A549 (cell line): ENCODE measurements at regions not wholly inside any gene's neighbourhood (a gene's known extent, or its start where the extent isn't known, plus 50 kb on each side); places are given as distances from the start of the nearest gene placed in this dataset.

ENCODE experiments used
- ATAC-seq, 2 experiments: fragments of 200-7000 bp in 1 of 2; fragments of >200 bp in 1 of 2; cut with Nextera tagmentation in 1 of 2; cut with Tn5 transposase in 1 of 2; 3 replicates each; pipeline versions ENCODE4 v1.8.0 to v1.9.1; 2018 to 2020; ENCODE audit warnings: mild to moderate bottlenecking in 1 of 2, moderate library complexity in 1 of 2
- CTCF ChIA-PET: fragments of 300-600 bp; sonication (Branson Sonifier 250); formaldehyde crosslinking; extraction: SDS; loops from one replicate; lab custom pipeline; 2021; ENCODE audit warnings: antibody characterized with exemption, inconsistent platforms; lab: Yijun Ruan, JAX
- POLR2A ChIA-PET: fragments of 350-600 bp; formaldehyde crosslinking; extraction: SDS; loops from one replicate; lab custom pipeline; 2021; ENCODE audit warnings: antibody characterized with exemption, inconsistent platforms; lab: Yijun Ruan, JAX
- DNase-seq, 2 experiments: peaks; one replicate each; pipeline versions ENCODE4 v3.0.0 to v3.0.0-alpha.2; 2011 to 2016; ENCODE audit warnings: low read depth in 1 of 2, low spot score in 1 of 2
- FAIRE-seq: peaks from 2 replicates; lab custom pipeline; 2011; peaks lifted over from hg19 to GRCh38; lab: Jason Lieb, UNC
- H3K27ac ChIP-seq, 2 experiments: fragments of >200 bp; sonication (Bioruptor Twin); formaldehyde crosslinking; 3 replicates each; pipeline ENCODE4 v1.5.1; 2016 to 2017
- H3K4me1 ChIP-seq: fragments of >200 bp; sonication (Bioruptor Twin); formaldehyde crosslinking; 3 replicates; pipeline ENCODE4 v1.6.1; 2016
- H3K4me2 ChIP-seq: fragments of >200 bp; sonication (Bioruptor Twin); formaldehyde crosslinking; 3 replicates; pipeline ENCODE4 v1.6.1; 2016
- H3K4me3 ChIP-seq: fragments of >200 bp; sonication (Bioruptor Twin); formaldehyde crosslinking; 3 replicates; pipeline ENCODE4 v1.5.1; 2016
- H3K9me3 ChIP-seq: fragments of >200 bp; sonication (Bioruptor Twin); formaldehyde crosslinking; 3 replicates; pipeline ENCODE4 v1.6.1; 2016
- BHLHE40 ChIP-seq: IDR thresholded peaks from 2 replicates; pipeline ENCODE4 v1.6.1; 2012; ENCODE audit warnings: low read depth, low read length, inconsistent platforms
- CEBPB ChIP-seq, 2 experiments: fragments of >200 bp in 1 of 2; sonication (Bioruptor Twin) in 1 of 2; formaldehyde crosslinking in 1 of 2; IDR thresholded peaks; 2 replicates each; pipeline ENCODE4 v1.6.1; 2012 to 2016
- E2F6 ChIP-seq: IDR thresholded peaks from 2 replicates; pipeline ENCODE4 v1.6.1; 2012; ENCODE audit warnings: low read depth, borderline replicate concordance
- EHF ChIP-seq: fragments of 250-450 bp; sonication (Bioruptor Pico); IDR thresholded peaks from 2 replicates; pipeline ENCODE4 v1.5.0; 2020; ENCODE audit warnings: mild to moderate bottlenecking
- ESRRA ChIP-seq: fragments of 150-350 bp; IDR thresholded peaks from 2 replicates; pipeline ENCODE4 v1.6.1; 2014; ENCODE audit warnings: mild to moderate bottlenecking, low read length, borderline replicate concordance
- FOSB ChIP-seq: fragments of 250-450 bp; sonication (Bioruptor Pico); IDR thresholded peaks from 2 replicates; pipeline ENCODE4 v1.5.0; 2020; ENCODE audit warnings: mild to moderate bottlenecking, moderate library complexity
- FOXS1 ChIP-seq: fragments of 250-450 bp; sonication (Bioruptor Pico); IDR thresholded peaks from 2 replicates; pipeline ENCODE4 v1.5.0; 2020; ENCODE audit warnings: mild to moderate bottlenecking, moderate library complexity
- GATA3 ChIP-seq: IDR thresholded peaks from 2 replicates; pipeline ENCODE4 v1.6.1; 2012; ENCODE audit warnings: borderline replicate concordance
- HDAC2 ChIP-seq: fragments of 200-600 bp; sonication (generic); IDR thresholded peaks from 2 replicates; pipeline ENCODE4 v1.6.1; 2016
- HOXA7 ChIP-seq: fragments of 250-450 bp; sonication (Bioruptor Pico); IDR thresholded peaks from 2 replicates; pipeline ENCODE4 v1.5.0; 2020; ENCODE audit warnings: mild to moderate bottlenecking, moderate library complexity
- HOXB13 ChIP-seq: fragments of 250-450 bp; sonication (Bioruptor Pico); IDR thresholded peaks from 2 replicates; pipeline ENCODE4 v1.5.0; 2020; ENCODE audit warnings: low read depth, mild to moderate bottlenecking, moderate library complexity
- KDM1A ChIP-seq: fragments of 200-600 bp; sonication (generic); IDR thresholded peaks from 2 replicates; pipeline ENCODE4 v1.6.1; 2016; ENCODE audit warnings: low read depth, mild to moderate bottlenecking
- KDM5A ChIP-seq: fragments of 200-600 bp; sonication (generic); IDR thresholded peaks from 2 replicates; pipeline ENCODE4 v1.6.1; 2016; ENCODE audit warnings: antibody characterized with exemption, mild to moderate bottlenecking
- MAFK ChIP-seq: fragments of 450-650 bp; IDR thresholded peaks from 2 replicates; pipeline ENCODE4 v1.6.1; 2014; ENCODE audit not compliant: partially characterized antibody
- MAX ChIP-seq: IDR thresholded peaks from 2 replicates; pipeline ENCODE4 v1.6.1; 2012
- RARB ChIP-seq: fragments of 250-450 bp; sonication (Bioruptor Pico); IDR thresholded peaks from 2 replicates; pipeline ENCODE4 v1.8.0; 2021; ENCODE audit warnings: mild to moderate bottlenecking, moderate library complexity
- RFX5 ChIP-seq: fragments of 450-650 bp; IDR thresholded peaks from 2 replicates; pipeline ENCODE4 v1.7.1; 2014; ENCODE audit warnings: antibody characterized with exemption, mild to moderate bottlenecking, moderate library complexity
- RNF2 ChIP-seq: fragments of 200-600 bp; sonication (generic); IDR thresholded peaks from 2 replicates; pipeline ENCODE4 v1.6.1; 2016; ENCODE audit warnings: low read depth, mild to moderate bottlenecking, antibody characterized with exemption, moderate library complexity, borderline replicate concordance
- SMC3 ChIP-seq: fragments of >200 bp; sonication (Bioruptor Twin); formaldehyde crosslinking; IDR thresholded peaks from 3 replicates; pipeline ENCODE4 v1.6.1; 2018; ENCODE audit warnings: inconsistent platforms
- TFCP2L1 ChIP-seq: fragments of 250-450 bp; sonication (Bioruptor Pico); IDR thresholded peaks from 2 replicates; pipeline ENCODE4 v1.5.0; 2021; ENCODE audit warnings: mild to moderate bottlenecking
- USF2 ChIP-seq: fragments of 450-650 bp; IDR thresholded peaks from 2 replicates; pipeline ENCODE4 v1.6.1; 2014; ENCODE audit warnings: antibody characterized with exemption
- ZFP36 ChIP-seq: fragments of 450-650 bp; IDR thresholded peaks from 2 replicates; pipeline ENCODE4 v1.6.1; 2014; ENCODE audit warnings: borderline replicate concordance; ENCODE audit not compliant: partially characterized antibody
- WGBS: methylation state at CpG from one replicate; pipeline ENCODE4 v1.1.6; 2017; ENCODE audit errors: missing lambda C conversion rate; 5-methylcytosine and 5-hydroxymethylcytosine counted together

- TF ChIP-seq SMC3: no peak
- TF ChIP-seq EHF (CRISPR knock-in tag): no peak
- no peak for TF ChIP-seq FOSB
- TF ChIP-seq RFX5: no peak
- no peak for TF ChIP-seq MAFK
- TF ChIP-seq, all 56 proteins: peak for 0
Measured at GRCh38 chr4:184887947-184888346, 62.2 kb upstream of the ACSL1 start (continued).

GRCh38 chr4:184889666-184890335, 64.0 kb upstream of the ACSL1 start:
- CTCF ChIA-PET: interaction anchor here (1.5 kb wide), 1 partner anchor 116 kb away, joined by 3 read pairs; no protein-coding TSS in a partner anchor
- DNase-seq (no peak), FAIRE-seq (no peak)

GRCh38 chr4:184890499-184890898, 64.7 kb upstream of the ACSL1 start:
- TF ChIP-seq TFCP2L1 (CRISPR knock-in tag) (no peak), RARB (CRISPR knock-in tag) (no peak), HDAC2 (no peak), KDM5A (no peak), ESRRA (no peak), MAX (no peak), FOXS1 (CRISPR knock-in tag) (no peak), GATA3 (no peak), ZFP36 (no peak), HOXB13 (no peak), EHF (CRISPR knock-in tag) (no peak), RNF2 (no peak), HOXA7 (CRISPR knock-in tag) (no peak), E2F6 (no peak), KDM1A (no peak), BHLHE40 (no peak), USF2 (no peak)
- FAIRE-seq: no peak
- no peak for DNase-seq
- H3K4me3 ChIP-seq: no peak overlapping the region
- ChIA-PET POLR2A (no interaction called here), CTCF (interaction anchor here (1.5 kb wide), 1 partner anchor 115 kb away, joined by 3 read pairs; no protein-coding TSS in a partner anchor)
- H3K4me1 ChIP-seq: no peaks in the 10 kb centered on the region
- no peak overlapping the region for H3K4me2 ChIP-seq
- H3K9me3 ChIP-seq: no peaks in the 10 kb centered on the region
- 63% methylated on average over 5 of the region's 5 CpGs for WGBS
- no peak overlapping the region for H3K27ac ChIP-seq
- no peak for ATAC-seq

More at GRCh38 chr4:184889666-184890335, 64.0 kb upstream of the ACSL1 start:
- 46% methylated on average over 12 of the region's 13 CpGs for WGBS
- H3K4me2 ChIP-seq: no peak overlapping the region
- H3K27ac ChIP-seq: no peak overlapping the region
- POLR2A ChIA-PET: no interaction called here
- no peak overlapping the region for H3K4me3 ChIP-seq
- H3K9me3 ChIP-seq: no peaks in the 10 kb centered on the region
- no peak for ATAC-seq
- TF ChIP-seq ZFP36 (no peak), CEBPB (IDR thresholded peaks at IDR 0.05) (no peak), HOXA7 (CRISPR knock-in tag) (no peak)
- no peaks in the 10 kb centered on the region for H3K4me1 ChIP-seq
